GM12865 (cell line): ENCODE measurements at regions not wholly inside any gene's neighbourhood (a gene's known extent, or its start where the extent isn't known, plus 50 kb on each side); places are given as distances from the start of the nearest gene placed in this dataset.

Experiments
- DNase-seq: peaks from one replicate; pipeline ENCODE4 v3.0.0; 2010; ENCODE audit warnings: low read depth
- H3K4me3 ChIP-seq: 2 replicates; pipeline ENCODE4 v1.5.1; 2011; ENCODE audit warnings: mild to moderate bottlenecking, low read depth, low read length, control low read depth
- CTCF ChIP-seq: IDR thresholded peaks from 2 replicates; pipeline ENCODE4 v1.5.1; 2011; ENCODE audit warnings: low read length, control low read depth, low read depth, inconsistent platforms; ENCODE audit not compliant: insufficient read depth; ENCODE audit errors: missing control alignments

GRCh38 chr2:188813857-188814256 is 160.3 kb upstream of the COL3A1 start:
- no peak for DNase-seq
- H3K4me3 ChIP-seq: no peak overlapping the region
- TF ChIP-seq CTCF: no peak

- no peak for TF ChIP-seq CTCF
- DNase-seq: no peak
- no peak overlapping the region for H3K4me3 ChIP-seq
Observed at GRCh38 chr2:188819011-188819410, 155.2 kb upstream of the COL3A1 start.

- no peak for TF ChIP-seq CTCF
- DNase-seq: no peak
- H3K4me3 ChIP-seq: no peak overlapping the region
Observed at GRCh38 chr2:188819792-188820191, 154.4 kb upstream of the COL3A1 start.

GRCh38 chr2:188820576-188820975 is 153.6 kb upstream of the COL3A1 start:
- DNase-seq: no peak
- H3K4me3 ChIP-seq: no peak overlapping the region
- no peak for TF ChIP-seq CTCF

- DNase-seq: no peak
- TF ChIP-seq CTCF: no peak
- H3K4me3 ChIP-seq: no peak overlapping the region
Observed at GRCh38 chr2:188824125-188824524, 150.0 kb upstream of the COL3A1 start.

- no peak overlapping the region for H3K4me3 ChIP-seq
- DNase-seq: no peak
- TF ChIP-seq CTCF: no peak
Observed at GRCh38 chr2:188833331-188833730, 140.8 kb upstream of the COL3A1 start.

GRCh38 chr2:188833799-188834198 is 140.4 kb upstream of the COL3A1 start:
- no peak for DNase-seq
- no peak overlapping the region for H3K4me3 ChIP-seq
- TF ChIP-seq CTCF: no peak
